Liver (tissue), 7 donors: ENCODE measurements at regions not wholly inside any gene's neighbourhood (a gene's known extent, or its start where the extent isn't known, plus 50 kb on each side); places are given as distances from the start of the nearest gene placed in this dataset.

Experiments
- DNase-seq: peaks from one replicate; pipeline ENCODE4 v3.0.0-alpha.2; 2017; ENCODE audit warnings: low spot score
- H3K27ac ChIP-seq, 2 donors: one replicate each; pipeline ENCODE4 v1.7.0; 2013; ENCODE audit warnings: inconsistent platforms in 2 of 2, low read length in 2 of 2, control low read depth in 1 of 2, low read depth in 1 of 2, mild to moderate bottlenecking in 1 of 2
- H3K27me3 ChIP-seq, 4 donors: one replicate each; pipeline versions ENCODE4 v1.6.1 to v1.7.0; 2013; ENCODE audit warnings: low read length in 3 of 4, inconsistent platforms in 1 of 4, mild to moderate bottlenecking in 1 of 4, moderate library complexity in 1 of 4; ENCODE audit not compliant: control insufficient read depth in 4 of 4, insufficient read depth in 4 of 4
- H3K36me3 ChIP-seq, 4 donors: one replicate each; pipeline versions ENCODE4 v1.6.1 to v1.7.0; 2013; ENCODE audit warnings: low read length in 3 of 4, mild to moderate bottlenecking in 3 of 4, low read depth in 1 of 4, moderate library complexity in 1 of 4; ENCODE audit not compliant: control insufficient read depth in 4 of 4, insufficient read depth in 3 of 4
- H3K4me1 ChIP-seq, 4 donors: one replicate each; pipeline versions ENCODE4 v1.6.1 to v1.7.0; 2013; ENCODE audit warnings: low read length in 3 of 4, mild to moderate bottlenecking in 3 of 4, moderate library complexity in 1 of 4; ENCODE audit not compliant: control insufficient read depth in 4 of 4, insufficient read depth in 4 of 4
- H3K4me3 ChIP-seq, 3 donors: one replicate each; pipeline versions ENCODE4 v1.6.1 to v1.7.0; 2013; ENCODE audit warnings: low read length in 3 of 3, control low read depth in 1 of 3, low read depth in 1 of 3, mild to moderate bottlenecking in 1 of 3
- H3K9ac ChIP-seq, 2 donors: one replicate each; pipeline ENCODE4 v1.7.0; 2013; ENCODE audit warnings: low read length in 2 of 2, mild to moderate bottlenecking in 2 of 2, moderate library complexity in 2 of 2, control low read depth in 1 of 2, low read depth in 1 of 2
- H3K9me3 ChIP-seq, 4 donors: one replicate each; pipeline versions ENCODE4 v1.6.1 to v1.7.0; 2013; ENCODE audit warnings: low read length in 3 of 4; ENCODE audit not compliant: control insufficient read depth in 4 of 4
- HNF4G ChIP-seq: IDR thresholded peaks from 2 replicates; pipeline ENCODE4 v1.6.1; 2016; ENCODE audit warnings: antibody characterized with exemption
- JUND ChIP-seq, 2 donors: IDR thresholded peaks; 2 replicates each; pipeline ENCODE4 v1.6.1; 2016; ENCODE audit warnings: antibody characterized with exemption in 2 of 2
- MAX ChIP-seq: IDR thresholded peaks from 2 replicates; pipeline ENCODE4 v1.6.1; 2016; ENCODE audit warnings: antibody characterized with exemption
- TAF1 ChIP-seq: conservative IDR thresholded peaks from 2 replicates; pipeline ENCODE4 v1.6.1; 2016; ENCODE audit warnings: antibody characterized with exemption, mild to moderate bottlenecking
- WGBS: extraction: QIAGEN DNeasy Blood & Tissue Kit; methylation state at CpG from one replicate; pipeline ENCODE4 v1.1.7; 2013; 5-methylcytosine and 5-hydroxymethylcytosine counted together
- donor health status: healthy.
- donor health status: healthy.
- donor health status: healthy.
- donor health status: healthy.

- Histone ChIP-seq H3K9ac (no peak overlapping the region), H3K36me3 (no peaks in the 10 kb centered on the region), H3K4me3 (no peak overlapping the region), H3K4me1 (no peaks in the 10 kb centered on the region), H3K27me3 (no peaks in the 10 kb centered on the region), H3K27ac (no peak overlapping the region), H3K9me3 (no peaks in the 10 kb centered on the region)
- 44% methylated on average over 3 of the region's 3 CpGs for WGBS
- DNase-seq: no peak
- TF ChIP-seq HNF4G (no peak), MAX (no peak), JUND (IDR thresholded peaks at IDR 0.05) (no peak), TAF1 (no peak)
Observed at GRCh38 chrX:131146702-131147101, 88.6 kb downstream of the ARHGAP36 start.
